Naive thymus-derived CD4-positive, alpha-beta T cell (primary cell): ENCODE measurements at regions not wholly inside any gene's neighbourhood (a gene's known extent, or its start where the extent isn't known, plus 50 kb on each side); places are given as distances from the start of the nearest gene placed in this dataset.

Source experiments
- ATAC-seq: fragments of 150-1000 bp; cut with Tn5 transposase; 2 replicates; pipeline ENCODE4 v1.10.0; 2021; ENCODE audit warnings: mild to moderate bottlenecking, moderate library complexity
- CTCF ChIA-PET: fragments of 350-600 bp; sonication (Branson Sonifier 250); formaldehyde crosslinking; loops from one replicate; lab custom pipeline; 2021; ENCODE audit warnings: antibody characterized with exemption; lab: Charles Lee
- POLR2A ChIA-PET: fragments of 350-600 bp; sonication (Branson Sonifier 250); formaldehyde crosslinking; loops from one replicate; lab custom pipeline; 2021; ENCODE audit warnings: antibody characterized with exemption, inconsistent platforms; lab: Charles Lee
- DNase-seq, 9 donors: peaks; one replicate each; pipeline versions ENCODE4 v3.0.0 to v3.0.0-alpha.2; 2020 to 2022; ENCODE audit warnings: mixed read lengths in 1 of 9
- H3K27ac ChIP-seq: one replicate; pipeline ENCODE4 v1.7.0; 2013; ENCODE audit warnings: mild to moderate bottlenecking, low read depth, low read length, moderate library complexity
- H3K27me3 ChIP-seq, 2 donors: one replicate each; pipeline ENCODE4 v1.7.0; 2013; ENCODE audit warnings: low read length in 2 of 2, mild to moderate bottlenecking in 2 of 2, moderate library complexity in 2 of 2; ENCODE audit not compliant: control insufficient read depth in 2 of 2, insufficient read depth in 2 of 2
- H3K36me3 ChIP-seq, 3 experiments: 1 replicate in 2 of 3; 2 replicates in 1 of 3; pipeline ENCODE4 v1.7.0; 2013; ENCODE audit warnings: low read length in 3 of 3, mild to moderate bottlenecking in 3 of 3, moderate library complexity in 1 of 3; ENCODE audit not compliant: insufficient read depth in 3 of 3, control insufficient read depth in 2 of 3
- H3K4me1 ChIP-seq, 2 donors: one replicate each; pipeline ENCODE4 v1.7.0; 2013; ENCODE audit warnings: low read length in 2 of 2, mild to moderate bottlenecking in 2 of 2, moderate library complexity in 1 of 2; ENCODE audit not compliant: control insufficient read depth in 2 of 2, insufficient read depth in 2 of 2
- H3K4me3 ChIP-seq: 2 replicates; pipeline ENCODE4 v1.7.0; 2013; ENCODE audit warnings: mild to moderate bottlenecking, low read length
- H3K9me3 ChIP-seq, 3 experiments: 1 replicate in 2 of 3; 2 replicates in 1 of 3; pipeline ENCODE4 v1.7.0; 2013; ENCODE audit warnings: low read length in 3 of 3; ENCODE audit not compliant: control insufficient read depth in 2 of 3
- H3K27ac Mint-ChIP-seq, 9 donors: one replicate each; pipeline ENCODE4 v1.8.0; 2020 to 2022; ENCODE audit warnings: mixed read lengths in 9 of 9, mild to moderate bottlenecking in 8 of 9, moderate library complexity in 5 of 9, inconsistent platforms in 2 of 9
- H3K27me3 Mint-ChIP-seq, 5 donors: one replicate each; pipeline ENCODE4 v1.8.0; 2021 to 2022; ENCODE audit warnings: mixed read lengths in 5 of 5, mild to moderate bottlenecking in 1 of 5
- H3K36me3 Mint-ChIP-seq, 5 donors: one replicate each; pipeline ENCODE4 v1.8.0; 2020 to 2022; ENCODE audit warnings: mixed read lengths in 5 of 5, mild to moderate bottlenecking in 3 of 5, inconsistent platforms in 1 of 5
- H3K4me1 Mint-ChIP-seq, 7 donors: one replicate each; pipeline ENCODE4 v1.8.0; 2020 to 2022; ENCODE audit warnings: mixed read lengths in 7 of 7, mild to moderate bottlenecking in 3 of 7, inconsistent platforms in 1 of 7
- H3K4me3 Mint-ChIP-seq, 10 donors: one replicate each; pipeline ENCODE4 v1.8.0; 2020 to 2022; ENCODE audit warnings: mild to moderate bottlenecking in 10 of 10, mixed read lengths in 10 of 10, moderate library complexity in 6 of 10, inconsistent platforms in 2 of 10
- H3K9me3 Mint-ChIP-seq, 11 donors: one replicate each; pipeline ENCODE4 v1.8.0; 2020 to 2022; ENCODE audit warnings: mixed read lengths in 11 of 11, mild to moderate bottlenecking in 4 of 11, inconsistent platforms in 1 of 11, moderate library complexity in 1 of 11
- intact Hi-C, 2 donors: fragments of 100-400 bp; cut with micrococcal nuclease; formaldehyde crosslinking; loops; one replicate each; pipeline ENCODE4 v1.15.1; 2023

DNA sequence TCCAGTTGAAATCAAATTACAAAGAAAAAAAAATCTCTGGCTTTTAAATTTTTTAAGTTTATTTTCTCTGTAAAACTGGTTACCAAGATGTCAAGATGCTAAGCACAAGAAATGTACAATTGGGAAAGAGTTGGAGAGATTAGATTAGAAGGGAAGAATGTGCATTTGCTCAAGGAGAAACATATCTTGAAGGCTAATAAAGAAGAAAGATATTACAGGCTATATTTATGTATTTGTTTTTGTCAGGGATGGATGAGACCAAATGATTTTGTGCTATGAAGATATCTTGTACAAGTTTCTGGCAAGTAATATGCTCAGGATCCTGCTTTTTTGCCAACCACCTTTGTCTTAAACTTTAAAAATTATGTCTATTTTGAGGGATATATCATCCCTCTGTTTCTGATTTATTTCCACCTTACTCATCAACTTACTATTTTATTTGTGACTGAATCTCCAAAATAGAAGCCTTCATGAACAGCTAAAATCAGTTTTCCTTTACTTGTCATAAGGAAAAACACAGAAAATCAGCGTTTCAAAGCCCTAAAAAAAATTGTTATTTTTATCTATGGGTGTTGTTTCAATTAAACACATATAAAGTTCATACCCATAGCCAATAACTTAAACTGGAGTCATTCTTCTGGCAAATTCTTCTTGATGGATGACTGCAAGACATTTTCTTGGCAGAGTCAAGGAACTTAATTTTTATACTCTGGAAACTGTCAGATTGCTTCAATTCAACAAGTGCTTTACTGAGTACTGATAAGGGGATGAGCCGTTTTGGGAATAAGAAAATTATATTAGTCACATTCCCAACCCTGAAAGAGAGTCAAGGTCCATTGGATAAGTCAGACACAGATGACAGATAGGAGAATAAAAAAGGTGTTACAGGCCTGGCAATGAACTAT, 141.8 kb downstream of the CTH start:
- Histone ChIP-seq H3K27ac (no peak overlapping the region), H3K4me3 (no peak overlapping the region), H3K36me3 (no peaks in the 10 kb centered on the region), H3K27me3 (peaks cover 0 to 2% of the 10 kb centered on the region in 2 donors), H3K9me3 (no peaks in the 10 kb centered on the region), H3K4me1 (no peaks in the 10 kb centered on the region)
- Mint-ChIP-seq H3K4me1 (no peaks in the 10 kb centered on the region), H3K27ac (no peak overlapping the region), H3K4me3 (no peak overlapping the region), H3K27me3 (peaks cover 4 to 25% (median 10%) of the 10 kb centered on the region in 5 donors), H3K36me3 (no peaks in the 10 kb centered on the region), H3K9me3 (no peaks in the 10 kb centered on the region)
- ATAC-seq = no peak
- CTCF ChIA-PET = no interaction called here
- POLR2A ChIA-PET = no interaction called here
- intact Hi-C loops = no loop called here
- no peak for DNase-seq

DNA sequence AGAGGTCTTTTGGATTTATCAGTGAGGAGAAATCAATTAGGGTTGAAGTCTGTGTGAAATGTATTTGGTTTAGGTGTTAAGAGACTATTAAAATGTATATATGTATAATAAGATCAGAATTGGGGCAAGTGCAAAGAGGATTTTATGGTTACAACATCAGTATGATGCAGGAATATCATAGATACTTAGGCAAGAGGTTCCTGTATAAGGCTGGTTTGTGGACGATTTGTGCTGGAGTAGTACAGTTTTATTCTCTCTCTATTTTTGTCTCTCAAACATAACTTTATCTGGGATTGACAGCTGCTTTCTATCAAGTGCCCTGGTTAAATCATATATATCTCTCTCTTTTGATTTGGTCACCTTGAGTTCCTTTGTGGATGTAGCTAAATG, 142.5 kb downstream of the CTH start:
- intact Hi-C loops = no loop called here
- Histone ChIP-seq H3K4me1 (no peaks in the 10 kb centered on the region), H3K9me3 (no peaks in the 10 kb centered on the region), H3K27ac (no peak overlapping the region), H3K36me3 (no peaks in the 10 kb centered on the region), H3K27me3 (no peaks in the 10 kb centered on the region), H3K4me3 (no peak overlapping the region)
- Mint-ChIP-seq H3K4me1 (no peaks in the 10 kb centered on the region), H3K27ac (no peak overlapping the region), H3K4me3 (no peak overlapping the region), H3K27me3 (peaks cover 0 to 27% (median 10%) of the 10 kb centered on the region in 5 donors), H3K36me3 (no peaks in the 10 kb centered on the region), H3K9me3 (no peaks in the 10 kb centered on the region)
- ATAC-seq (no peak), DNase-seq (no peak)
- CTCF ChIA-PET = no interaction called here
- POLR2A ChIA-PET = no interaction called here

DNA sequence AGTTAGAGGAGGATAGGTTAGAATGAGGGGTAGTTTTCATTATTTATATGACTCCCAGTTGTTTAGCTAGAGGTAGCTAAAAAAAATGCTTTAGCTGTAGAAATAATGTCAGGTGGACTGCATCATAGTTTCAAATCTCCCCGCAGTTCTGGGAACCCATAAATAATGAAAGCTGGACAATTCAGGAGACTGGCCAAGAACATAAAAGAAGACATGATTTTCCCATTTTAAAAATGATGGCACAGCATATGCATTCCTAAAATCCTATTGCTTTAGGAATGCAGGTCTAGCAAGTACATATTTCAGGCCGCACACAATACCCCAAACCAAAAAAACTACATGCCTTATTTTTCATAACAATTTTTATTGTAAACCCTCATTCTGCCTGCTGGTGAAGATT, 143.3 kb downstream of the CTH start:
- Histone ChIP-seq H3K27me3 (no peaks in the 10 kb centered on the region), H3K9me3 (no peaks in the 10 kb centered on the region), H3K36me3 (no peaks in the 10 kb centered on the region), H3K4me3 (no peak overlapping the region), H3K27ac (no peak overlapping the region), H3K4me1 (no peaks in the 10 kb centered on the region)
- Mint-ChIP-seq H3K9me3 (no peaks in the 10 kb centered on the region), H3K27ac (no peak overlapping the region), H3K36me3 (no peaks in the 10 kb centered on the region), H3K27me3 (peaks cover 0 to 27% (median 8%) of the 10 kb centered on the region in 5 donors), H3K4me1 (no peaks in the 10 kb centered on the region), H3K4me3 (no peak overlapping the region)
- ChIA-PET POLR2A (no interaction called here), CTCF (no interaction called here)
- no peak for DNase-seq
- no peak for ATAC-seq
- intact Hi-C loops = no loop called here

DNA sequence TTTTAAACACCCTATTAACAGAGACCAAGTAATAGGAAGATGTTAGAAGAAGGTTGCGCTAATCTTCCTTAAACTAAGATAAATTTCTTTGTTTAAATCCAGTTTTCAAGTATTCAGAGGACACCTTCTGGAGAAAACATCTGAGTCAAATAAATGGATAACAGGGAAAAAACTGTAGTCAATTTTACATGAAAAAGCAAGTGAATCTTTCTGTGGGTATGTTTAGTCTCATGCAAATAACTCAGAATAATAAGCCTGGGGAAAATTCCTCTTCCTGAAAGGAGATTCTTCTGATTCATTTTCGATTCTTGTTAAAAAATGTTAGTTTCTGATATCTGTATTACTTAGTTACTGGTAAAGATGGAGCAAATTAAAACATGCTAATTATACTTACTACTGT, 145.5 kb downstream of the CTH start:
- Histone ChIP-seq H3K27ac (no peak overlapping the region), H3K27me3 (no peaks in the 10 kb centered on the region), H3K4me1 (no peaks in the 10 kb centered on the region), H3K36me3 (no peaks in the 10 kb centered on the region), H3K9me3 (no peaks in the 10 kb centered on the region), H3K4me3 (no peak overlapping the region)
- Mint-ChIP-seq H3K27ac (no peak overlapping the region), H3K36me3 (no peaks in the 10 kb centered on the region), H3K4me1 (no peaks in the 10 kb centered on the region), H3K27me3 (peaks cover 0 to 30% (median 7%) of the 10 kb centered on the region in 5 donors), H3K4me3 (no peak overlapping the region), H3K9me3 (peaks cover 0 to under 1% (median 0%) of the 10 kb centered on the region in 11 donors)
- CTCF ChIA-PET = no interaction called here
- intact Hi-C loops = no loop called here
- ATAC-seq (no peak), DNase-seq (no peak)
- POLR2A ChIA-PET = no interaction called here

DNA sequence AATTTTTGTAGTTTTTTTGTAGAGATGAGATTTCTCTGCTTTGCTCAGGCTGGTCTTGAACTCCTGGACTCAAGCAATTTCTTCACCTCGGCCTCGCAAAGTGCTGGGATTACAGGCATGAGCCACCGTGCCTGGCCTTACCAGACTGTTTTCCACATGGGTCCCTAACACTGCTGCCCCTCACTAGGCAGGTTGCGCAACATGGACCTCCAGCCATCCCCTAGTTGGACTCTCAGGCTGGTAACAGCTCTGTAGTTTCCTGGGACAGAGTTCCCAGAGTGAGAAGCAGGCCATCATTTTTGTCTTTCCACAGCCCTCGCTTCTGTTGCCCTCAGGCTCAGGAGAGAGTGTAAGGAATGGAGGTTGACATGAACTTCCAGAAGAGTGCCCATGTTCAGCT, 156.1 kb downstream of the CTH start:
- ChIA-PET CTCF (no interaction called here), POLR2A (no interaction called here)
- Histone ChIP-seq H3K27me3 (no peaks in the 10 kb centered on the region), H3K9me3 (no peaks in the 10 kb centered on the region), H3K36me3 (no peaks in the 10 kb centered on the region), H3K4me3 (no peak overlapping the region), H3K27ac (no peak overlapping the region), H3K4me1 (no peaks in the 10 kb centered on the region)
- peaks cover 0 to 3% (median 0%) of the 10 kb centered on the region in 11 donors for H3K9me3 Mint-ChIP-seq
- DNase-seq (no peak), ATAC-seq (no peak)
- intact Hi-C loops = no loop called here
- no peak overlapping the region for H3K4me3 Mint-ChIP-seq
- no peaks in the 10 kb centered on the region for H3K36me3 Mint-ChIP-seq
- peaks cover 0 to 12% (median 8%) of the 10 kb centered on the region in 5 donors for H3K27me3 Mint-ChIP-seq
- H3K4me1 Mint-ChIP-seq = no peaks in the 10 kb centered on the region
- H3K27ac Mint-ChIP-seq = no peak overlapping the region

DNA sequence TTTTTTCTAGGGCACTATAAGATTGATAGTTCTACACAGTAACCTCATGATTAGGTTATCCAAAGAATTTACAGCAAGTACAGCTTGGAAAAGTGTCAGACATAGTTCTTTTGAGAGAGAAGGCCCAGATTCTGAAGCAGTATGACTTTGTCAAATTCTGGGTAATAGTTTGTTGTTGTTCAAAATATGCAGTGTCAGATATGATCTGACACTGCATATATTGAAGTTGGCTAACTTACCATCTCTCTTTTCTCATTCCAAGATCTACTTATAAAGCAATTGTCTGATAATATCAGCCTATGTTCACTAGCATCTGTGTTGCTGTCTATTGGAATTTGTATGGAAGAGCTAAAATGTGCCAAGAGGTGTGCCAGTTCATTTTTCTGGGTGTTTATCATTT, 160.1 kb downstream of the CTH start:
- intact Hi-C loops = no loop called here
- DNase-seq = no peak
- H3K9me3 ChIP-seq = no peaks in the 10 kb centered on the region
- peaks cover 0 to 1% (median 0%) of the 10 kb centered on the region in 7 donors for H3K4me1 Mint-ChIP-seq
- no peak overlapping the region for H3K27ac ChIP-seq
- no peak overlapping the region for H3K4me3 ChIP-seq
- H3K27ac Mint-ChIP-seq = no peak overlapping the region
- ATAC-seq = no peak
- no peaks in the 10 kb centered on the region for H3K4me1 ChIP-seq
- H3K9me3 Mint-ChIP-seq = peaks cover 0 to 1% (median 0%) of the 10 kb centered on the region in 11 donors
- ChIA-PET CTCF (no interaction called here), POLR2A (no interaction called here)
- H3K4me3 Mint-ChIP-seq = no peak overlapping the region
- peaks cover 0 to 26% (median 17%) of the 10 kb centered on the region in 5 donors for H3K27me3 Mint-ChIP-seq
- H3K27me3 ChIP-seq = no peaks in the 10 kb centered on the region
- no peaks in the 10 kb centered on the region for H3K36me3 Mint-ChIP-seq
- H3K36me3 ChIP-seq = no peaks in the 10 kb centered on the region

DNA sequence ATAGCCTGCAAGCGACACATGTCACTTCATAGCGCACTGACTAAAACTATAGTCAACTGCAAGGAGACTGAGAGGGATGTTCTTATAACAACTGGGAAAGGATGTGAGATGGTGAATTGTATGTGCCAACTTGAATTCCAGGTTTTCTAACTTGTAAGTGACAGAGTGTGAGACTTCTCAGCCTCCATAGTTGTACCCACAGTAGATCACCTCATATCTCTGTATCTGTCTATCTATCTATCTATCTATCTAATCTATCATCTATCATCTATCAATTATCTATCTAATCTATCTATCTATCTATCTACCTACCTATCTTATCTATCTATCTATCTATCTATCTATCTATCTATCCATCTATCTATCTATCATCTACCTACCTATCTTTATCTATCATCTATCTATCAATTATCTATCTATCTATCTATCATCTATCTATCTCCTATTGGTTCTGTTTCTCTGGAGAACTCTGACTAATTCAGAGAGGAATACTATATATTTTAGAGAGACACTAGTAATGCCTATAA, 162.3 kb downstream of the CTH start:
- Mint-ChIP-seq H3K4me3 (no peak overlapping the region), H3K4me1 (peaks cover 0 to 1% (median 0%) of the 10 kb centered on the region in 7 donors), H3K27me3 (peaks cover 0 to 21% (median 17%) of the 10 kb centered on the region in 5 donors), H3K9me3 (peaks cover 0 to 1% (median 0%) of the 10 kb centered on the region in 11 donors), H3K36me3 (no peaks in the 10 kb centered on the region), H3K27ac (no peak overlapping the region)
- ChIA-PET POLR2A (no interaction called here), CTCF (no interaction called here)
- DNase-seq (no peak), ATAC-seq (no peak)
- no peaks in the 10 kb centered on the region for H3K27me3 ChIP-seq
- no peaks in the 10 kb centered on the region for H3K4me1 ChIP-seq
- H3K9me3 ChIP-seq = no peaks in the 10 kb centered on the region
- intact Hi-C loops = no loop called here
- no peaks in the 10 kb centered on the region for H3K36me3 ChIP-seq
- no peak overlapping the region for H3K4me3 ChIP-seq
- no peak overlapping the region for H3K27ac ChIP-seq
